Kidney (tissue), 13 donors: ENCODE measurements at regions not wholly inside any gene's neighbourhood (a gene's known extent, or its start where the extent isn't known, plus 50 kb on each side); places are given as distances from the start of the nearest gene placed in this dataset.

Experiments
- DNase-seq, 5 donors: peaks; one replicate each; pipeline ENCODE4 v3.0.0-alpha.2; 2013 to 2020
- FAIRE-seq: peaks from 2 replicates; lab custom pipeline; 2012; peaks lifted over from hg19 to GRCh38; lab: Jason Lieb, UNC
- H3K27ac ChIP-seq, 2 donors: one replicate each; pipeline ENCODE4 v1.7.0; 2013; ENCODE audit warnings: low read depth in 2 of 2, low read length in 2 of 2, inconsistent platforms in 1 of 2
- H3K27me3 ChIP-seq: one replicate; pipeline ENCODE4 v1.7.1; 2013; ENCODE audit warnings: low read length, inconsistent platforms; ENCODE audit not compliant: control insufficient read depth, insufficient read depth
- H3K36me3 ChIP-seq, 3 donors: one replicate each; pipeline versions ENCODE4 v1.7.0 to v1.7.1; 2013; ENCODE audit warnings: low read length in 3 of 3, control low read depth in 1 of 3, inconsistent platforms in 1 of 3; ENCODE audit not compliant: insufficient read depth in 3 of 3, control insufficient read depth in 2 of 3
- H3K4me1 ChIP-seq, 3 donors: one replicate each; pipeline versions ENCODE4 v1.7.0 to v1.7.1; 2013; ENCODE audit warnings: low read length in 3 of 3, inconsistent platforms in 1 of 3, low read depth in 1 of 3; ENCODE audit not compliant: control insufficient read depth in 2 of 3, insufficient read depth in 2 of 3
- H3K4me3 ChIP-seq, 3 donors: one replicate each; pipeline versions ENCODE4 v1.7.0 to v1.8.1; 2013; ENCODE audit warnings: low read length in 3 of 3, control low read depth in 1 of 3, inconsistent platforms in 1 of 3
- H3K9ac ChIP-seq, 3 donors: one replicate each; pipeline versions ENCODE4 v1.7.0 to v1.7.1; 2013; ENCODE audit warnings: low read length in 3 of 3, control low read depth in 1 of 3, inconsistent platforms in 1 of 3
- H3K9me3 ChIP-seq, 3 donors: one replicate each; pipeline versions ENCODE4 v1.7.0 to v1.7.1; 2013; ENCODE audit warnings: low read length in 3 of 3, control low read depth in 1 of 3, inconsistent platforms in 1 of 3; ENCODE audit not compliant: control insufficient read depth in 2 of 3, insufficient read depth in 1 of 3
- intact Hi-C: fragments of 100-400 bp; cut with DNase I; formaldehyde crosslinking; loops from one replicate; pipeline ENCODE4 v1.11.1; 2022
- TF ChIP-seq, protein P1 (sequence below): IDR thresholded peaks from 3 replicates; pipeline ENCODE4 v1.5.1; 2012; ENCODE audit warnings: mild to moderate bottlenecking, moderate library complexity, borderline replicate concordance; ENCODE audit not compliant: insufficient read depth; ENCODE audit errors: extremely low read depth
- donor health status: control.
- donor health status: control.
- donor health status: control.
- donor health status: control.
- donor health status: control.
- donor health status: DM: yes; HTN: yes; CAD: no.
- donor health status: Normal renal cell carcinoma (clear cell type).

DNA sequence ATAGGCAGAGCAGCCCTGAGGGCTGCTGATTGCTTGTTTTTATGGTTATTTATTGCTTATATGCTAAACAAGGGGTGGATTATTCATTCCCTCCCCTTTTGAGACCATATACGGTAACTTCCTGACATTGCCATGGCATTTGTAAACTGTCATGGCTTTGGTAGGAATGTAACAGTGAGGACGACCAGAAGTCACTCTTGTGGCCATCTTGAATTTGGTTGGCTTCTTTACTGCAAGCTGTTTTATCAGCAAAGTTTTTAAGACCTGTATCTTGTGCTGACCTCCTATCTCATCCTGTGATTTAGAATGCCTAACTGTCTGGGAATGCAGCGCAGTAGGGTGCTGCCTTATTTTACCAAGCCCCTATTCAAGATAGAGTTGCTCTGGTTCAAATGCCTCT is 531.8 kb upstream of the PRMT6 start:
- H3K4me3 ChIP-seq, result no peak overlapping the region
- FAIRE-seq (no peak), DNase-seq (no peak)
- no peaks in the 10 kb centered on the region for H3K4me1 ChIP-seq
- H3K36me3 ChIP-seq, result no peaks in the 10 kb centered on the region
- H3K27ac ChIP-seq, result no peak overlapping the region
- TF ChIP-seq, protein P1, sequence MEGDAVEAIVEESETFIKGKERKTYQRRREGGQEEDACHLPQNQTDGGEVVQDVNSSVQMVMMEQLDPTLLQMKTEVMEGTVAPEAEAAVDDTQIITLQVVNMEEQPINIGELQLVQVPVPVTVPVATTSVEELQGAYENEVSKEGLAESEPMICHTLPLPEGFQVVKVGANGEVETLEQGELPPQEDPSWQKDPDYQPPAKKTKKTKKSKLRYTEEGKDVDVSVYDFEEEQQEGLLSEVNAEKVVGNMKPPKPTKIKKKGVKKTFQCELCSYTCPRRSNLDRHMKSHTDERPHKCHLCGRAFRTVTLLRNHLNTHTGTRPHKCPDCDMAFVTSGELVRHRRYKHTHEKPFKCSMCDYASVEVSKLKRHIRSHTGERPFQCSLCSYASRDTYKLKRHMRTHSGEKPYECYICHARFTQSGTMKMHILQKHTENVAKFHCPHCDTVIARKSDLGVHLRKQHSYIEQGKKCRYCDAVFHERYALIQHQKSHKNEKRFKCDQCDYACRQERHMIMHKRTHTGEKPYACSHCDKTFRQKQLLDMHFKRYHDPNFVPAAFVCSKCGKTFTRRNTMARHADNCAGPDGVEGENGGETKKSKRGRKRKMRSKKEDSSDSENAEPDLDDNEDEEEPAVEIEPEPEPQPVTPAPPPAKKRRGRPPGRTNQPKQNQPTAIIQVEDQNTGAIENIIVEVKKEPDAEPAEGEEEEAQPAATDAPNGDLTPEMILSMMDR, result no peak
- no peaks in the 10 kb centered on the region for H3K27me3 ChIP-seq
- H3K9me3 ChIP-seq, result no peaks in the 10 kb centered on the region
- H3K9ac ChIP-seq, result no peak overlapping the region
- intact Hi-C loops, result no loop called here

DNA sequence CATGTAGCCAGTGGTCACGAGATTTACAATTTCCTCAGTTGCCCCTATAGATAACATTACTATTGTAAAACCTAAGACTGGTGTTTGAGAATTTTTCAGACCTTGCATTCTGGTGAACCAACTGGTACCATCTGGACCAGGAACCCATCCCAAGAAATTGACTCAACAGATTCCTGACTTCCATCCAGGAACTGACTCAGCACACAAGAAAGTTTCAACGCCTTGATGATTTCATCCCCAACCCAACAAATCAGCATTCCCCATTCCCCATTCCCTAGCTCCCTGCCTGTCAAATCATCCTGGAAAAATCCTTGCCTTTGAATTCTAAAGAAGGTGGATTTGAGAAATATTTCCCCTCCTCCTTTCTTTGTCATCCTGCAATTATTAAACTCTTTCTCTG is 529.8 kb upstream of the PRMT6 start:
- Histone ChIP-seq H3K27ac (no peak overlapping the region), H3K27me3 (no peaks in the 10 kb centered on the region), H3K4me3 (no peak overlapping the region), H3K4me1 (no peaks in the 10 kb centered on the region), H3K9me3 (peaks cover 0 to 1% (median 0%) of the 10 kb centered on the region in 3 donors), H3K36me3 (no peaks in the 10 kb centered on the region), H3K9ac (no peak overlapping the region)
- intact Hi-C loops, result no loop called here
- TF ChIP-seq, protein P1, result no peak
- DNase-seq (no peak), FAIRE-seq (no peak)

DNA sequence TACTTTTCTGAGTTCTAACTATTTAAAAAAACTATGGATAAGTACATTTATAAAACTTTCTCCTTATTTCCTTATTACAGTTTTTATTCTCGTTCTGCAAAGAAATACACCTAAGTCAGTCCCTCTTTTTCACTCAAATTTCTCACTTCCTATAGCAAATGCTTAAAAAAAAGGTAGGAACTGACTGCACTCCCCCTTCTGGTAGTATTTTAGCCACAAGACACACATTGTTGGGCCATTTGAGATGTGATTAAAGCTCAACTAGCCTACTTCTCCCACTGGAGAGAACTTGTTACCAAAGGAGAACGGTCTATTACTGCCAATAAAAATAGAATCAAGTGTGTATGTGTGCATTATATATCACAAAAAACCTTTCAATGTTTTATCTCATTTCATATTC is 521.9 kb upstream of the PRMT6 start:
- Histone ChIP-seq H3K4me1 (no peaks in the 10 kb centered on the region), H3K9ac (no peak overlapping the region), H3K9me3 (peaks cover 0 to 4% (median 4%) of the 10 kb centered on the region in 3 donors), H3K36me3 (no peaks in the 10 kb centered on the region), H3K27me3 (no peaks in the 10 kb centered on the region), H3K4me3 (no peak overlapping the region), H3K27ac (no peak overlapping the region)
- TF ChIP-seq, protein P1, result no peak
- FAIRE-seq (no peak), DNase-seq (no peak)
- intact Hi-C loops, result no loop called here

DNA sequence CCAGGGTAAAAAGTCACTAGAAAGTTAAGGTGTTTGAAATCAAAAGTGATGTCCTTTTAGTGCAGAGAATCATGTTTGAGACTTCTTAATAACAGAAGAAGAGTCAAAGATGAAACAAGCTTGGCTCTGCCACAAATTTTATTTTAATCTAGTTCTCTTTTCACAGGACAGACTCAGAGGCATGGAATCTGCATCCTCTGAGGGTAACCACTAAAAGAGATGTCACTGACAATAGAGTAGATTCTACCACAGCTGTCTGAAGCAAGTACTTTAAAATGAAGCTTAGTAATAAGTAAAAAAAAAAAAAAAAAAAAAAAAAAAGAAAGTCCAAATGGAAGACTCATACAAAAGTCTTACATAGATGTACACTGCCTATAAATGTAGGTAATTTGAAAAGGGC is 519.7 kb upstream of the PRMT6 start:
- TF ChIP-seq, protein P1, result no peak
- intact Hi-C loops, result no loop called here
- H3K9ac ChIP-seq, result no peak overlapping the region
- FAIRE-seq (no peak), DNase-seq (no peak)
- no peaks in the 10 kb centered on the region for H3K36me3 ChIP-seq
- H3K4me3 ChIP-seq, result no peak overlapping the region
- peaks cover 0 to 4% (median 1%) of the 10 kb centered on the region in 3 donors for H3K9me3 ChIP-seq
- H3K4me1 ChIP-seq, result no peaks in the 10 kb centered on the region
- H3K27me3 ChIP-seq, result no peaks in the 10 kb centered on the region
- no peak overlapping the region for H3K27ac ChIP-seq
